ENCODE measurements at regions not wholly inside any gene's neighbourhood (a gene's known extent, or its start where the extent isn't known, plus 50 kb on each side); places are given as distances from the start of the nearest gene placed in this dataset.

- no peak for TF ChIP-seq POLR2A (IDR thresholded peaks at IDR 0.05)
- no peak for TF ChIP-seq CTCF (IDR thresholded peaks at IDR 0.05)
- no peak overlapping the region for H3K27ac ChIP-seq
- intact Hi-C loops (cut with DNase I; ENCODE audit: low total_unique reads): no loop called here
- H3K4me3 ChIP-seq: no peak overlapping the region
- H3K36me3 ChIP-seq (ENCODE audit: low read depth, missing control alignments): no peaks in the 10 kb centered on the region
- DNase-seq: no peak
- 92 to 96% methylated on average over 2 of the region's 2 CpGs for WGBS, 2 donors
- no peaks in the 10 kb centered on the region for H3K9me3 ChIP-seq
- no peaks in the 10 kb centered on the region for H3K27me3 ChIP-seq
- peaks cover 4% of the 10 kb centered on the region for H3K4me1 ChIP-seq
These were observed 260.0 kb upstream of the CRY1 start for GRCh38 chr12:107353312-107353711.

DNA sequence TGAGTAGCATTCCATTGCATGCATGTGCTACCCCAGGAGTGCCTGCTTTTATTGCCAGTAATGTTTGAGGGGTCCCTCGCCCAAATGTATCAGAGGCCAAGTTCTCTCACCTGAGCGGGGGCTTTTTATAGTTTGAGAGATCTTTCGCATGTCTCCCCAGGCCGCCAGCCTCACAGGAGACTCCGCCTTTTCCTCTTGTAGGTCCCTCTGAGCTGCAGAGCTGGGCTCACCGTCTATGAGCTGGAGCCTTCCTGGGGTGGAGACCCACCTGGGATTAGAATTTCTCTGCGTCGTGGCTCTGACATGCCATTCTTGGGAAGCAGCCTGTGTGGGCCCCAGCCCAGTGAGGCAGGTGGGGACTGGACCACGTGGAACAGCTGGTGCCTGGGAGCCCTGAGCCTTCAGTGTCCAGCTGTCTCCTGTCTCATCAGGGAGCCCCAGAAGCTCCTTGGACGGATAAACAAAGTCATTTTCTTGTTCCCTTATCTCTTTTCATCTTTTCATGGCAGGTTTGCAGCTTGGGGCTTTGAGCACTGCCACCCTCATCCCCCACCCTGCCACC lies 261.7 kb upstream of the CRY1 start:
- no peak for DNase-seq
- H3K9me3 ChIP-seq: no peaks in the 10 kb centered on the region
- no peaks in the 10 kb centered on the region for H3K36me3 ChIP-seq (ENCODE audit: low read depth, missing control alignments)
- H3K27me3 ChIP-seq: no peaks in the 10 kb centered on the region
- H3K4me3 ChIP-seq: no peak overlapping the region
- no peak overlapping the region for H3K27ac ChIP-seq
- no peaks in the 10 kb centered on the region for H3K4me1 ChIP-seq
- TF ChIP-seq CTCF (IDR thresholded peaks at IDR 0.05): no peak
- no peak for TF ChIP-seq POLR2A (IDR thresholded peaks at IDR 0.05)
- intact Hi-C loops (cut with DNase I; ENCODE audit: low total_unique reads): no loop called here
- WGBS, 2 donors: 80 to 83% methylated on average over 10 of the region's 10 CpGs

DNA sequence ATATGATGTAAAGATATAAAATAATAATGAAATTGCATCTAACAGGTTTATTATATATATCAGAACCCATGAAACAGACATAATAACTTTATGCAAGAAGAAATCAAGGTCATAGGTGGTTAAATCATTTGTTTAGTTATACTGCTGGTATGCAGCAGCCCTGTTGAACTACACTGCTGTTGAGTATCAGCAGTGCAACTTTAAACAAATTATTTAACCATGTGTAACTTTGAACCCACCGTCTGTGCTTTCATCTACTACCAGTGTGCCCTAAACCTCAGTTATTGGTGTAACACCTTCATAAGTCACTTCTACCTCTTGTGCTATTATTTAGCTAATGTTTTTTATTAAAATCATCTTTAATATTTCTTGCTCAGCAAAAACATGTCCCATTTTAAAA lies 262.3 kb upstream of the CRY1 start:
- WGBS, 2 donors: 56 to 64% methylated on average over 1 of the region's 1 CpG
- intact Hi-C loops (cut with DNase I; ENCODE audit: low total_unique reads): no loop called here
- TF ChIP-seq POLR2A (IDR thresholded peaks at IDR 0.05) (no peak), CTCF (IDR thresholded peaks at IDR 0.05) (no peak)
- no peak overlapping the region for H3K27ac ChIP-seq
- no peak overlapping the region for H3K4me3 ChIP-seq
- H3K27me3 ChIP-seq: no peaks in the 10 kb centered on the region
- H3K36me3 ChIP-seq (ENCODE audit: low read depth, missing control alignments): no peaks in the 10 kb centered on the region
- no peaks in the 10 kb centered on the region for H3K4me1 ChIP-seq
- DNase-seq: no peak
- no peaks in the 10 kb centered on the region for H3K9me3 ChIP-seq

GRCh38 chr12:107356266-107356936 lies 263.1 kb upstream of the CRY1 start:
- H3K27me3 ChIP-seq: no peaks in the 10 kb centered on the region
- no peak for DNase-seq
- no peaks in the 10 kb centered on the region for H3K9me3 ChIP-seq
- no peak overlapping the region for H3K4me3 ChIP-seq
- intact Hi-C loops (cut with DNase I; ENCODE audit: low total_unique reads): no loop called here
- no peak for TF ChIP-seq CTCF (IDR thresholded peaks at IDR 0.05)
- TF ChIP-seq POLR2A (IDR thresholded peaks at IDR 0.05): no peak
- no peaks in the 10 kb centered on the region for H3K36me3 ChIP-seq (ENCODE audit: low read depth, missing control alignments)
- 71 to 80% methylated on average over 7 of the region's 7 CpGs for WGBS, 2 donors
- no peak overlapping the region for H3K27ac ChIP-seq
- no peaks in the 10 kb centered on the region for H3K4me1 ChIP-seq

GRCh38 chr12:107356937-107357295 lies 263.6 kb upstream of the CRY1 start:
- H3K4me3 ChIP-seq: no peak overlapping the region
- intact Hi-C loops (cut with DNase I; ENCODE audit: low total_unique reads): no loop called here
- no peaks in the 10 kb centered on the region for H3K9me3 ChIP-seq
- no peak for TF ChIP-seq POLR2A (IDR thresholded peaks at IDR 0.05)
- TF ChIP-seq CTCF (IDR thresholded peaks at IDR 0.05): no peak
- H3K36me3 ChIP-seq (ENCODE audit: low read depth, missing control alignments): no peaks in the 10 kb centered on the region
- no peak overlapping the region for H3K27ac ChIP-seq
- no peak for DNase-seq
- no peaks in the 10 kb centered on the region for H3K27me3 ChIP-seq
- WGBS, 2 donors: 73 to 87% methylated on average over 2 of the region's 2 CpGs
- H3K4me1 ChIP-seq: no peaks in the 10 kb centered on the region

All from testis (tissue), 2 donors.